Keratinocyte (primary cell): ENCODE measurements at regions not wholly inside any gene's neighbourhood (a gene's known extent, or its start where the extent isn't known, plus 50 kb on each side); places are given as distances from the start of the nearest gene placed in this dataset.

Experiments
- EZH2 ChIP-seq: IDR thresholded peaks from one replicate; pipeline ENCODE4 v1.6.1; 2012; ENCODE audit warnings: inconsistent platforms, mild to moderate bottlenecking, low read length, moderate library complexity
- TF ChIP-seq, protein P1 (sequence below), 3 experiments: IDR thresholded peaks in 1 of 3; conservative IDR thresholded peaks in 1 of 3; optimal IDR thresholded peaks in 1 of 3; 2 replicates in 2 of 3; 3 replicates in 1 of 3; pipeline versions ENCODE3 to v1.5.1; 2011; ENCODE audit warnings: low read length in 3 of 3, mild to moderate bottlenecking in 3 of 3, moderate library complexity in 2 of 3, control low read depth in 1 of 3, inconsistent platforms in 1 of 3; ENCODE audit not compliant: insufficient read depth in 2 of 3; ENCODE audit errors: extremely low read depth in 1 of 3

DNA sequence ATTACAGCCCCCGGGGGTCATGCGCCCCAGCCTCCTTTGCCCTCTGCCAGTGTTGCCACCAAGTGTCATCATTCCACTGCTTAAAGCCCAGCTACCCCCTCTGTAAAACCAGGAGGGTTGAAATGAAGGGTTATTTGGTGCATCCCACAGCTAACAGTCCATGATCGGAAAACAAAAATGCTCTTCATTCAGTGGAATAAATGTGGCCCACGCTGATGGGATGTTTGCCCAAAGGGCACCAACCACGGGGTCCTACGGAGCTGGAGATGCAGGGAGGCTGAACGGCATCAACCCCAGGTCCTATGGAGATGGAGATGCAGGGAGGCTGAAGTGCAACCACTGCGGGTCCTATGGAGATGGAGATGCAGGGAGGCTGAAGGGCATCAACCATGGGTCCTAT is 218.5 kb upstream of the IRX1 start:
- no peak for TF ChIP-seq EZH2
- TF ChIP-seq, protein P1, sequence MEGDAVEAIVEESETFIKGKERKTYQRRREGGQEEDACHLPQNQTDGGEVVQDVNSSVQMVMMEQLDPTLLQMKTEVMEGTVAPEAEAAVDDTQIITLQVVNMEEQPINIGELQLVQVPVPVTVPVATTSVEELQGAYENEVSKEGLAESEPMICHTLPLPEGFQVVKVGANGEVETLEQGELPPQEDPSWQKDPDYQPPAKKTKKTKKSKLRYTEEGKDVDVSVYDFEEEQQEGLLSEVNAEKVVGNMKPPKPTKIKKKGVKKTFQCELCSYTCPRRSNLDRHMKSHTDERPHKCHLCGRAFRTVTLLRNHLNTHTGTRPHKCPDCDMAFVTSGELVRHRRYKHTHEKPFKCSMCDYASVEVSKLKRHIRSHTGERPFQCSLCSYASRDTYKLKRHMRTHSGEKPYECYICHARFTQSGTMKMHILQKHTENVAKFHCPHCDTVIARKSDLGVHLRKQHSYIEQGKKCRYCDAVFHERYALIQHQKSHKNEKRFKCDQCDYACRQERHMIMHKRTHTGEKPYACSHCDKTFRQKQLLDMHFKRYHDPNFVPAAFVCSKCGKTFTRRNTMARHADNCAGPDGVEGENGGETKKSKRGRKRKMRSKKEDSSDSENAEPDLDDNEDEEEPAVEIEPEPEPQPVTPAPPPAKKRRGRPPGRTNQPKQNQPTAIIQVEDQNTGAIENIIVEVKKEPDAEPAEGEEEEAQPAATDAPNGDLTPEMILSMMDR (optimal IDR thresholded peaks at IDR 0.05 in 1 of 3, IDR thresholded peaks at IDR 0.05 in 1 of 3, conservative IDR thresholded peaks at IDR 0.05 in 1 of 3; ENCODE audit: extremely low read depth in 1 of 3, insufficient read depth in 2 of 3, low read length in 3 of 3), result no peak
